DMS 273 (cell line): ENCODE measurements at regions not wholly inside any gene's neighbourhood (a gene's known extent, or its start where the extent isn't known, plus 50 kb on each side); places are given as distances from the start of the nearest gene placed in this dataset.
"Not testable (repeated sequence)": the region's sequence is repeated elsewhere in the genome, so short reads cannot be mapped to it uniquely, and the experiment has no call there.

Experiments used
- DNase-seq: peaks from one replicate; lab custom pipeline; 2025; ENCODE audit not compliant: unreplicated experiment; lab: John Stamatoyannopoulos, UW

- no peak for DNase-seq
These were observed 304.4 kb upstream of the ZC3H15 start for GRCh38 chr2:186181625-186182024.

GRCh38 chr2:186182366-186182765, 303.7 kb upstream of the ZC3H15 start:
- not testable (repeated sequence) for DNase-seq

- no peak for DNase-seq
These were observed 302.7 kb upstream of the ZC3H15 start for GRCh38 chr2:186183406-186183805.

GRCh38 chr2:186187854-186188253, 298.2 kb upstream of the ZC3H15 start:
- DNase-seq = no peak

- DNase-seq = peak; percentile 10
These were observed 296.2 kb upstream of the ZC3H15 start for GRCh38 chr2:186189816-186190215.

GRCh38 chr2:186195696-186196095, 290.4 kb upstream of the ZC3H15 start:
- DNase-seq = no peak

GRCh38 chr2:186197955-186198354, 288.1 kb upstream of the ZC3H15 start:
- no peak for DNase-seq

- no peak for DNase-seq
These were observed 287.0 kb upstream of the ZC3H15 start for GRCh38 chr2:186199029-186199428.

- no peak for DNase-seq
These were observed 284.7 kb upstream of the ZC3H15 start for GRCh38 chr2:186201371-186201770.

GRCh38 chr2:186205254-186205911, 280.7 kb upstream of the ZC3H15 start:
- peak; percentile 6 for DNase-seq

GRCh38 chr2:186209532-186209931, 276.5 kb upstream of the ZC3H15 start:
- DNase-seq = no peak

- no peak for DNase-seq
These were observed 265.7 kb upstream of the ZC3H15 start for GRCh38 chr2:186220409-186220808.

GRCh38 chr2:186229265-186229664, 256.8 kb upstream of the ZC3H15 start:
- DNase-seq = no peak

GRCh38 chr2:186241874-186242273, 244.2 kb upstream of the ZC3H15 start:
- no peak for DNase-seq

GRCh38 chr2:186254759-186255158, 231.3 kb upstream of the ZC3H15 start:
- no peak for DNase-seq

GRCh38 chr2:186255823-186256222, 230.2 kb upstream of the ZC3H15 start:
- DNase-seq = no peak

- peak; percentile 65 for DNase-seq
These were observed 229.5 kb upstream of the ZC3H15 start for GRCh38 chr2:186256540-186256939.

GRCh38 chr2:186263673-186264250, 222.3 kb upstream of the ZC3H15 start:
- DNase-seq = no peak

- no peak for DNase-seq
These were observed 216.5 kb upstream of the ZC3H15 start for GRCh38 chr2:186269536-186269935.

- DNase-seq = no peak
These were observed 212.1 kb upstream of the ZC3H15 start for GRCh38 chr2:186273953-186274352.

- DNase-seq = no peak
These were observed 211.0 kb upstream of the ZC3H15 start for GRCh38 chr2:186274936-186275575.

- DNase-seq = no peak
These were observed 209.2 kb upstream of the ZC3H15 start for GRCh38 chr2:186276909-186277308.
